COLO668 (cell line): ENCODE measurements at regions not wholly inside any gene's neighbourhood (a gene's known extent, or its start where the extent isn't known, plus 50 kb on each side); places are given as distances from the start of the nearest gene placed in this dataset.

ENCODE experiments used
- DNase-seq: peaks from one replicate; lab custom pipeline; 2025; ENCODE audit not compliant: unreplicated experiment; lab: John Stamatoyannopoulos, UW

GRCh38 chr5:87954121-87954520 lies 314.5 kb downstream of the TMEM161B start:
- DNase-seq, result no peak

- DNase-seq, result no peak
Observed at GRCh38 chr5:87951661-87952060, 317.0 kb downstream of the TMEM161B start.

GRCh38 chr5:87949676-87950631 lies 318.7 kb downstream of the TMEM161B start:
- no peak for DNase-seq

DNA sequence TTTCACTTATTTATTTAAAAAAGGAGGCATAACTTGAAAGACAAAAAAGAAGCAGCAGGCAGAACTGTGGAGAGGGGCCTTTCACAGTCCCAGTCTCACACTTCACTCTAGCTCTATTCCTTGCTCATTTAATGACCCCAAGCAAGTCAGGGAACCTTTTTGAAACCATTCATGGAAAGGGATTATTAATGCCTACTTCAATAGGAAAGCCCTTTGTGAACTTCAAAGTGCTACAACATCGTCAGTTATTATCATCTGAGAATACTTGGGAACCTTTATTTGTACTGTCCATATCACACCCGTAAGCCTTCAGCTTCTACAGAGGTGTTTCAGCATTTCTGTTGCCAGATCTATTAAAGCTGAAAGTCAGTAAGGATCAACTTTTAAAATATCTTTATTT lies 320.2 kb downstream of the TMEM161B start:
- DNase-seq, result no peak

DNA sequence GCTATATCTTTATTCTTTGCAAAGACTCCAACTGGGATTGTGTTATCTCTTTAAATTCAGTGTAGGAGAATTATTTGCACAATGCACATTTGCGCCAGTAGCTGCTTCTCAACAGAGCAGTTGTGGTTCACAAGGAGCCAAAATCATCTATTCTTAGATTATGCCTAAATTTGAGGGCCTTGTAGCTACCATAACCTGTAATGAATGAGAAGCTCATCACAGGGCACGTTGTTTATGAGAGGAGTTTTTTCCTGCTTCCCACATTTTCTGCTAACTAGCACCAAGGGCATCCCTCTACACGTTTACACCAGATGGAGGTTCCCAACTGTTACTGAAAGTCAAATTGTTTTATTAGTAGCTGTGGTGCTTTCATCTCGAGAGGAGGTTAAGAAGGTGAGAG lies 322.4 kb downstream of the TMEM161B start:
- no peak for DNase-seq

DNA sequence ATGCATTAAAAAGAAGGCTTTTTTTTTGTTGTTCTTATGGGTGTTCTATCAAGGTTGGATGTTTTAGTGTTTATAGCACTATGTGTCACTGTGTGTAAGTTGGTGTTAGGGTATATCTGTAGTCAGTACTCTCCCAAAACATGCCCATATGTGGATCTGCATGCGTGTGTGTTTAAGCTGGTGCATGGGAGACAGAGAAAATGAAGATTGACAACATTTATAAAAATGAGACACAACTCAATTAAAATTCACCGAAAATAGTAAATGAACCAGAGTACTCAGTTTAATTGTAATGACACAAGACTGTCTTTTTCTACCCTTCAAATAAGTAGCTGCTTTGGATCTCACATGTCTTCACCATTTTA lies 323.4 kb downstream of the TMEM161B start:
- DNase-seq, result no peak

GRCh38 chr5:87944553-87945285 lies 323.9 kb downstream of the TMEM161B start:
- DNase-seq, result no peak

GRCh38 chr5:87940775-87941174 lies 327.9 kb downstream of the TMEM161B start:
- no peak for DNase-seq

GRCh38 chr5:87936667-87937066 lies 332.0 kb downstream of the TMEM161B start:
- no peak for DNase-seq

DNA sequence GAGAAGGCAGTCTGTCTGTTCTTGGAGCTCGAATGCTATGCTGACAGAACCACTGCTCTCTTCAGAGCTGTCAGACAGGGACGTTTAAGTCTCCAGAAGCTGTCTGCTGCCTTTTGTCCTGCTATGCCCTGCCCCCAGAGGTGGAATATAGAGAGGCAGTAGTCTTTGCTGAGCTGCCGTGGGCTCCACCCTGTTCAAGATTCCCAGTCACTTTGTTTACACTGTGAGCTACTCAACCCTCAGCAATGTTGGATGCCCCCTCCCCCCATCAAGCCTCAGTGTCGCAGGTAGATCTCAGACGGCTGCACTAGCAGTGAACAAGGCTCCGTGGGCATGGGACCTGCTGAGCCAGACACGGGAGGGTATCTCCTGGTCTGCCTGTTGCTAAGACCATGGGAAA lies 344.2 kb downstream of the TMEM161B start:
- DNase-seq, result no peak

- DNase-seq, result no peak
Observed at GRCh38 chr5:87916320-87916719, 352.3 kb downstream of the TMEM161B start.

DNA sequence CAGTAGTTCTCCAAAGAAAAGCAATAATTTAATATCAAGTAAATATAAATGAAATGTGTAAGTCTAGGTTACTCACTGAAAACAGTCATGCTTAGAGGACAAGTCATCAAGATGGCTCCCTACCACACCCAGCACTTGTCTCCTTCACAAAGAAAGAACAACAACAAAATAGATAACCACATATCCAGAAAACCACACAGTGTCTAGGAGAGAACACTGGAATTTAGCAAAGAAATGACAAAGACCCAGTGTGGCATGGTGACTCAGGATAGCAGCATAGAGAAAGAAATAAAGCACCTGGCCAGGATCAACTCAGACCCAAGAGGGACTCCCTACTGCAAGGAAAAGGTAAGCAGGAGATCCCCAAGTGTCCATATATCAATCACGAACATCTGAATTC lies 356.2 kb downstream of the TMEM161B start:
- DNase-seq, result no peak

DNA sequence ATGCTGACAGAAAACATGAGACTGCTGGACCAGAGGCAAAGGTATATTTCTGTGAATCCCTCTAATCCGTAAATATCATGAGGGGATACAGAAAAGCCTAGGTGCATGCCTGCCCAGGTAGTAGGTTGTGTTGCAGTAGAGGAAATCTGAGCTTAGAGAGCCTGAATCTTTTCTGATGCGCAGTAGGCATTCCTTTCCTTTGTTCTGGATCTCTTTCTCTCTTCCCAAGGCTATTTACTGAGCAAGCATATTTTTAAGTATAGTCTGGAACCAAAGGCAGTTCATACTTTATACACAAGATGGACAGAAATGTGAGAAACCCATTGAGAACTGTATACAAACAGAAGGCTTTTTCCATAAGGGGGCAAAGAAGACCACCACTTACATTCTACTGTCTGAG lies 359.3 kb downstream of the TMEM161B start:
- DNase-seq, result no peak

- DNase-seq, result no peak
Observed at GRCh38 chr5:87906962-87907361, 361.7 kb downstream of the TMEM161B start.

- DNase-seq, result no peak
Observed at GRCh38 chr5:87900419-87900818, 368.2 kb downstream of the TMEM161B start.

GRCh38 chr5:87899721-87900131 lies 368.9 kb downstream of the TMEM161B start:
- DNase-seq, result no peak

DNA sequence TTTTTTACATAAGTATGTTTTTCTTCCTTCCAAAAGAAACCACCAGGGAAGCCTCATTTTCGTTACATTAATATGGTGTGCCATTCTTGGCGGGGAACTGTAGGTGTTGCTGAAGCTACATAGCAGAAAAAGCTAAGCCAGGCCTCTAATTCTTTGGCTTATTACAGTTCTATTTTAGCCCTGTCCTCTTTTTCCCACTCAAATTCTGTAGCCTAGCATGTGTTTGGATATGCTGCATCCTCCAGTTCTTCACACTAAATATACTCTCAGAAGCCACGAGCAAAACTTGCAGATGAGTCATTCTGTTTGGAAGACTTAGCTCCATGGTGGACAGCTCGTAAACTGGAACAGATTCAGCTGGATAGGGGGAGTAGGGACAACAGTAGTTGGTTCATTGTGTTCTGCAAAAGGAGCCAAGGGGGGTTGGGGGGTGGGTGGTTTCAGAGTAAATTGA lies 369.4 kb downstream of the TMEM161B start:
- DNase-seq, result no peak

- no peak for DNase-seq
Observed at GRCh38 chr5:87898574-87898973, 370.1 kb downstream of the TMEM161B start.

- no peak for DNase-seq
Observed at GRCh38 chr5:87888139-87888538, 380.5 kb downstream of the TMEM161B start.

- DNase-seq, result no peak
Observed at GRCh38 chr5:87887247-87887646, 381.4 kb downstream of the TMEM161B start.

DNA sequence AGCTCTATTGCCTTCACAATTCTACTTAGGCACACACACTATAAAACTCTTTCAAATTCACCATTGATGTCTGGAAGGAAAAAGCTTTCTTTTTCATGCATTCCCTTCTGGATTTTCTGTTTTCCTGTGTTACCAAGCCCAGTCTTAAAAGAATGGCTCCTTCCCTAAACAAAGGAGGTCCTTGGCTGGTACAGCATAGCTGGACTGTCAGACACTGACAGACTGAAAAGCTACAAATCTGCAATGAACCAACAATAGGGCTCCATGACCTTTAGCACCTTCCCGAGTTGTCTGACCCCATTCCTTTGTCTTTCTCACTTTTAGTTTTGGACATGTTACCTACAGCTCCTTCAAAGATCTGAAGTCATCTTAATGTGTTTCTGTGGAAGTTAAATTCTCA lies 382.5 kb downstream of the TMEM161B start:
- DNase-seq, result no peak

DNA sequence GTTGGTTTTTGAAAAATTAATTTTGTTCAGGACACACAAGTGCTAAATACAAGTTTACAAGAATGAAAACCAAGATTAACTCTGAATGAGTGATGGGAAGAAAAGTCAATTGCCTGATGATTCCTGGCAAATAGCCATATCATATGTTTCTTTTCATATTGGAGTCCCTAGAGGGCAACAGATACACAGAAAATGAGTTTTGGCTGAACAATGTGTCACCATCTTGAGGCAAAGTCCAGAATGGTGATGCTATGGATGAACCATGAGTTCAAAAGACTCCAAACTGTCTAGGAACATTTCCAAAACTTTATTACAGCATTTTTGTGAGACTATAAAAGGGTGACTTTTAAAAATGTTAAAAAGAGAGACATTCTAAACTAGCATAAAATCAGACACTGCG lies 382.9 kb downstream of the TMEM161B start:
- no peak for DNase-seq
